PFSK-1 (cell line): ENCODE measurements at regions not wholly inside any gene's neighbourhood (a gene's known extent, or its start where the extent isn't known, plus 50 kb on each side); places are given as distances from the start of the nearest gene placed in this dataset.

Experiments used
- FOXP2 ChIP-seq: optimal IDR thresholded peaks from 2 replicates; pipeline ENCODE3; 2011; ENCODE audit warnings: borderline replicate concordance, control low read depth, inconsistent platforms; ENCODE audit not compliant: insufficient read depth; ENCODE audit errors: extremely low read length, extremely low read depth
- POLR2AphosphoS5 ChIP-seq: IDR thresholded peaks from 2 replicates; pipeline ENCODE4 v1.6.1; 2012; ENCODE audit warnings: low read depth, mild to moderate bottlenecking, control low read depth, low read length, moderate library complexity
- SIN3A ChIP-seq: IDR thresholded peaks from 2 replicates; pipeline ENCODE4 v1.6.1; 2012; ENCODE audit warnings: mild to moderate bottlenecking, low read length, moderate library complexity, borderline replicate concordance; ENCODE audit not compliant: insufficient read depth
- TAF1 ChIP-seq: IDR thresholded peaks from 2 replicates; pipeline ENCODE4 v1.6.1; 2012; ENCODE audit warnings: low read length, control low read depth, borderline replicate concordance; ENCODE audit not compliant: insufficient read depth
- TF ChIP-seq, protein P1 (sequence below), 2 experiments: IDR thresholded peaks; 2 replicates each; pipeline versions ENCODE4 v1.6.1 to v1.8.0; 2011 to 2012; ENCODE audit warnings: low read depth in 2 of 2, low read length in 2 of 2, control low read depth in 1 of 2, inconsistent platforms in 1 of 2, mild to moderate bottlenecking in 1 of 2, moderate library complexity in 1 of 2; ENCODE audit not compliant: insufficient read depth in 1 of 2

DNA sequence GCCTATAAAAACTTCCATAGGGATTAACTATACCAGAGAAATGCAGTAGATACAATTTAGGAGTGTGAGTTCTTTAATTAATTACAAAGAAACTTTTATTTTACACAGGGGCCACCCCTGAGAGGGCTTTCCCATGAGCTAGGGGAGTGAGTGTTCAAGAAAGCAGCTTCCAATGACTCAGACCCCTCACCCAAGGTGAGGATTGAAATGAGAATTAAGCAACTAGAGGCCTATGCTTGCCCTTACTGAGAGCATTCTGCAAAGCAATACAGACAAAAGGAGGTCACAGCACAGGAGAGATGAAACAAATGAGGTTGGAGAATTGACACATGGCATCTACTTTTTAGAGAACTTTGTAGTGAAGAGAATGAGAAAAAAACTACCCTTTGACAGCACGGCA, 301.8 kb downstream of the WDR11 start:
- no peak for TF ChIP-seq POLR2AphosphoS5
- no peak for TF ChIP-seq SIN3A
- TF ChIP-seq, protein P1, sequence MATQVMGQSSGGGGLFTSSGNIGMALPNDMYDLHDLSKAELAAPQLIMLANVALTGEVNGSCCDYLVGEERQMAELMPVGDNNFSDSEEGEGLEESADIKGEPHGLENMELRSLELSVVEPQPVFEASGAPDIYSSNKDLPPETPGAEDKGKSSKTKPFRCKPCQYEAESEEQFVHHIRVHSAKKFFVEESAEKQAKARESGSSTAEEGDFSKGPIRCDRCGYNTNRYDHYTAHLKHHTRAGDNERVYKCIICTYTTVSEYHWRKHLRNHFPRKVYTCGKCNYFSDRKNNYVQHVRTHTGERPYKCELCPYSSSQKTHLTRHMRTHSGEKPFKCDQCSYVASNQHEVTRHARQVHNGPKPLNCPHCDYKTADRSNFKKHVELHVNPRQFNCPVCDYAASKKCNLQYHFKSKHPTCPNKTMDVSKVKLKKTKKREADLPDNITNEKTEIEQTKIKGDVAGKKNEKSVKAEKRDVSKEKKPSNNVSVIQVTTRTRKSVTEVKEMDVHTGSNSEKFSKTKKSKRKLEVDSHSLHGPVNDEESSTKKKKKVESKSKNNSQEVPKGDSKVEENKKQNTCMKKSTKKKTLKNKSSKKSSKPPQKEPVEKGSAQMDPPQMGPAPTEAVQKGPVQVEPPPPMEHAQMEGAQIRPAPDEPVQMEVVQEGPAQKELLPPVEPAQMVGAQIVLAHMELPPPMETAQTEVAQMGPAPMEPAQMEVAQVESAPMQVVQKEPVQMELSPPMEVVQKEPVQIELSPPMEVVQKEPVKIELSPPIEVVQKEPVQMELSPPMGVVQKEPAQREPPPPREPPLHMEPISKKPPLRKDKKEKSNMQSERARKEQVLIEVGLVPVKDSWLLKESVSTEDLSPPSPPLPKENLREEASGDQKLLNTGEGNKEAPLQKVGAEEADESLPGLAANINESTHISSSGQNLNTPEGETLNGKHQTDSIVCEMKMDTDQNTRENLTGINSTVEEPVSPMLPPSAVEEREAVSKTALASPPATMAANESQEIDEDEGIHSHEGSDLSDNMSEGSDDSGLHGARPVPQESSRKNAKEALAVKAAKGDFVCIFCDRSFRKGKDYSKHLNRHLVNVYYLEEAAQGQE (IDR thresholded peaks at IDR 0.05; ENCODE audit: insufficient read depth in 1 of 2, low read depth in 2 of 2, low read length in 2 of 2), result no peak
- TF ChIP-seq TAF1, result no peak
- no peak for TF ChIP-seq FOXP2
